RWPE1 (cell line): ENCODE measurements at regions not wholly inside any gene's neighbourhood (a gene's known extent, or its start where the extent isn't known, plus 50 kb on each side); places are given as distances from the start of the nearest gene placed in this dataset.

Experiments used
- CTCF ChIA-PET: fragments of 350-600 bp; sonication (Branson Sonifier 250); formaldehyde crosslinking; extraction: SDS; loops from one replicate; lab custom pipeline; 2021; lab: Yijun Ruan, JAX
- POLR2A ChIA-PET: fragments of 400-600 bp; formaldehyde crosslinking; extraction: SDS; loops from one replicate; lab custom pipeline; 2020; ENCODE audit warnings: antibody characterized with exemption; ENCODE audit not compliant: low non-redundant PET; lab: Yijun Ruan, JAX
- DNase-seq: peaks from one replicate; pipeline ENCODE4 v3.0.0; 2012; ENCODE audit warnings: low spot score
- H3K27ac ChIP-seq: fragments of 450-650 bp; 2 replicates; pipeline ENCODE4 v1.5.1; 2017
- TF ChIP-seq, protein P1 (sequence below): fragments of 450-650 bp; conservative IDR thresholded peaks from 2 replicates; pipeline ENCODE4 v1.5.1; 2017; ENCODE audit warnings: low read depth, mild to moderate bottlenecking

DNA sequence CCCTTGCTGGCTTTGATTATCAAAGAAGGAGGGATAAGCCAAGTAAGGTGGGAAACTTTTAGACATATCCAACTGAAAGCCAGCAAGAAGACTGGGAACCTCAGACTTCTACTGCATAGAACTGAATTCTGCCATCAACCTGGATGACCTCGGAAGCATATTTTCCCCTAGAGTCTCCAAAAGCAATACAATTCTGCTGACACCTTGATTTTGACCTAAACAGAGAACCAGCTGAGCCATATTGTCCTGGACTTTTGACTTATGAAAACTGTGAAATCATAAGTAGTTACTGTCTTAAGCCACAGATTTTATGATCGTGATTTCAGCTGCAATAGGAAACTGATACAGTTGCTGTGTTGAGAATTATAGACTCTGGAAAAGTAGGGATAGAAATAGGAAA is 227.6 kb downstream of the PCDH20 start:
- no peak for DNase-seq
- CTCF ChIA-PET, result interaction anchor here (0.5 kb wide), 1 partner anchor 549 kb away, joined by 5 read pairs; no protein-coding TSS in a partner anchor
- TF ChIP-seq, protein P1, sequence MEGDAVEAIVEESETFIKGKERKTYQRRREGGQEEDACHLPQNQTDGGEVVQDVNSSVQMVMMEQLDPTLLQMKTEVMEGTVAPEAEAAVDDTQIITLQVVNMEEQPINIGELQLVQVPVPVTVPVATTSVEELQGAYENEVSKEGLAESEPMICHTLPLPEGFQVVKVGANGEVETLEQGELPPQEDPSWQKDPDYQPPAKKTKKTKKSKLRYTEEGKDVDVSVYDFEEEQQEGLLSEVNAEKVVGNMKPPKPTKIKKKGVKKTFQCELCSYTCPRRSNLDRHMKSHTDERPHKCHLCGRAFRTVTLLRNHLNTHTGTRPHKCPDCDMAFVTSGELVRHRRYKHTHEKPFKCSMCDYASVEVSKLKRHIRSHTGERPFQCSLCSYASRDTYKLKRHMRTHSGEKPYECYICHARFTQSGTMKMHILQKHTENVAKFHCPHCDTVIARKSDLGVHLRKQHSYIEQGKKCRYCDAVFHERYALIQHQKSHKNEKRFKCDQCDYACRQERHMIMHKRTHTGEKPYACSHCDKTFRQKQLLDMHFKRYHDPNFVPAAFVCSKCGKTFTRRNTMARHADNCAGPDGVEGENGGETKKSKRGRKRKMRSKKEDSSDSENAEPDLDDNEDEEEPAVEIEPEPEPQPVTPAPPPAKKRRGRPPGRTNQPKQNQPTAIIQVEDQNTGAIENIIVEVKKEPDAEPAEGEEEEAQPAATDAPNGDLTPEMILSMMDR, result no peak
- POLR2A ChIA-PET, result no interaction called here
- no peak overlapping the region for H3K27ac ChIP-seq

- no peak overlapping the region for H3K27ac ChIP-seq
- ChIA-PET CTCF (no interaction called here), POLR2A (no interaction called here)
- DNase-seq, result no peak
- TF ChIP-seq, protein P1, result no peak
Measured at GRCh38 chr13:61187471-61187870, 228.2 kb downstream of the PCDH20 start.

DNA sequence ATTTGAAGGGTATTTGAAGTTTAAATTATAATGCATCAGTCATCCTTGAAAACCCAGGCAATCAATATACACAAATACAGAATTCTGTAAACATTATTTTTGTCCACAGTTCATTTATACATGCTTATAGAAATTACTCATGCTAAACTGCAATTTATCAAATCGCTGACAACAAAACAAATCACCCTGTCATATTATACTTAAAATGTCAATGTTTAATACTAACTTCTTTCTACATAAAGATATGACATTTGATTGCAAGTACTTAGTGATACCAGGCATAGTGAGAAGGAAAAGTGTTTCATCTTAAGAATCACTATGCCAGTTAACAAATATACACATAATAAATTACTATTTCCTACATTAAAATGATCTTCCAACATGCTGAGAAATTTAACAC is 232.0 kb downstream of the PCDH20 start:
- DNase-seq, result no peak
- ChIA-PET CTCF (no interaction called here), POLR2A (no interaction called here)
- TF ChIP-seq, protein P1, result no peak
- H3K27ac ChIP-seq, result no peak overlapping the region

DNA sequence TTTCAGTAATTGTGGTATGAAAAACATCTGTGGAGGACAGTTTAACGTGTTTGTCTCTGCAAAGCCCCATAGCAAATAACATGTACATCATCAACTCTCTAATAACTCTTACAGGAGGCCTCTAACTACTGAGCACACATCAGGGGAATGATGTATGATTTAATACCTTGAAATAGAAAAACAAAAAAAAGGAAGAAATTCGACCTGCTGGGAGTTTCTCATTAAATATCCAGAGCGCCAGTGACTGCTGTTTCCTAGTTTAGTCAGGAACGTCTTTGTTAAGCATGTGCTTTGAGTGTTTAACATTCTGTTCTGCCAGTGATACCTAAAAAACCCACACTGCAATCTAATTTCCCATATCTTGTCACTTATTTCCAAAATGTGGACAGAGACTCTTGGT is 235.4 kb downstream of the PCDH20 start:
- TF ChIP-seq, protein P1, result no peak
- ChIA-PET POLR2A (no interaction called here), CTCF (no interaction called here)
- no peak overlapping the region for H3K27ac ChIP-seq
- no peak for DNase-seq

DNA sequence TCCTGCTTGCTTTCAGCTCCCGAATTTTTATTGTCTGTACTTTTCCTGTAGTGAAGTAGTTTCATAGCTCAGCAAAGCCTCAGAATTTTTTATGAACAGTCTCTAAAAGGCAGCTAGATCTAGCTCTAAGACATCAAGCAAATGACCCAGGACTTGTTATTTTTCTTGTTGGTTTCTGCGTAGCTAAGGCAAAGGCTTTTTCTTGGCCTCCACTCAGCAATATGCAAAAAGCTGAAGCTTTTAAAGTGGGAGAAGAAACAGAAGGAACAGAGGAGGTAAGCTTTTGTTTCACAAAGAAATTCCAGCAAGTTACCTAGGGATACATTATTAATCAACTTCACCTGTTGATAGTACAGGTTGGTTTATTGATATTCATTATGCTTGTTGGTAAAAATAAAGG is 235.9 kb downstream of the PCDH20 start:
- DNase-seq, result no peak
- TF ChIP-seq, protein P1, result no peak
- H3K27ac ChIP-seq, result no peak overlapping the region
- CTCF ChIA-PET, result no interaction called here
- POLR2A ChIA-PET, result no interaction called here

- no peak for DNase-seq
- POLR2A ChIA-PET, result no interaction called here
- H3K27ac ChIP-seq, result no peak overlapping the region
- CTCF ChIA-PET, result interaction anchor here (0.6 kb wide), 1 partner anchor 171 kb away, joined by 3 read pairs; no protein-coding TSS in a partner anchor
- TF ChIP-seq, protein P1, result no peak
Measured at GRCh38 chr13:61170856-61171255, 244.8 kb downstream of the PCDH20 start.
